Ishikawa (cell line): ENCODE measurements at regions not wholly inside any gene's neighbourhood (a gene's known extent, or its start where the extent isn't known, plus 50 kb on each side); places are given as distances from the start of the nearest gene placed in this dataset.
A peak's percentile ranks its signal among the peaks of the same experiment; 100 is the strongest.

Experiments
- CREB1 ChIP-seq: IDR thresholded peaks from 2 replicates; pipeline ENCODE4 v1.6.1; 2012; ENCODE audit warnings: low read depth
- EGR1 ChIP-seq: IDR thresholded peaks from 2 replicates; pipeline ENCODE4 v1.6.1; 2012
- EP300 ChIP-seq: IDR thresholded peaks from 2 replicates; pipeline ENCODE4 v1.6.1; 2012; ENCODE audit warnings: borderline replicate concordance
- FOXM1 ChIP-seq: IDR thresholded peaks from 2 replicates; pipeline ENCODE4 v1.6.1; 2012; ENCODE audit warnings: low read depth, borderline replicate concordance
- MAX ChIP-seq: IDR thresholded peaks from 2 replicates; pipeline ENCODE4 v1.6.1; 2012
- NFIC ChIP-seq: IDR thresholded peaks from 2 replicates; pipeline ENCODE4 v1.6.1; 2012
- RAD21 ChIP-seq: IDR thresholded peaks from 2 replicates; pipeline ENCODE4 v1.6.1; 2012; ENCODE audit warnings: low read depth
- REST ChIP-seq: IDR thresholded peaks from 2 replicates; pipeline ENCODE4 v1.6.1; 2012; ENCODE audit warnings: low read depth, mild to moderate bottlenecking
- TAF1 ChIP-seq: IDR thresholded peaks from 2 replicates; pipeline ENCODE4 v1.6.1; 2012; ENCODE audit warnings: low read depth, mild to moderate bottlenecking
- TCF12 ChIP-seq: IDR thresholded peaks from 2 replicates; pipeline ENCODE4 v1.6.1; 2012; ENCODE audit warnings: low read depth
- TEAD4 ChIP-seq: IDR thresholded peaks from 2 replicates; pipeline ENCODE4 v1.6.1; 2012
- USF1 ChIP-seq: IDR thresholded peaks from 2 replicates; pipeline ENCODE4 v1.6.1; 2012
- YY1 ChIP-seq: IDR thresholded peaks from 2 replicates; pipeline ENCODE4 v1.6.1; 2012; ENCODE audit warnings: low read depth
- ZBTB7A ChIP-seq: IDR thresholded peaks from 2 replicates; pipeline ENCODE4 v1.6.1; 2012; ENCODE audit warnings: low read depth

GRCh38 chr15:38810686-38811085 lies 246.1 kb upstream of the RASGRP1 start:
- TF ChIP-seq EGR1 (no peak), TAF1 (no peak), RAD21 (no peak), FOXM1 (no peak)

GRCh38 chr15:38814891-38815290 lies 250.3 kb upstream of the RASGRP1 start:
- TF ChIP-seq TEAD4 (no peak), USF1 (no peak), REST (no peak), FOXM1 (no peak), MAX (no peak), EP300 (no peak)

GRCh38 chr15:38817427-38818156 lies 253.0 kb upstream of the RASGRP1 start:
- TF ChIP-seq YY1: 0 out of 2 replicates have a peak, but pooled peaks have one; percentile 19
- TF ChIP-seq RAD21: peak; percentile 97
- TF ChIP-seq MAX: no peak

- TF ChIP-seq EGR1: no peak
- no peak for TF ChIP-seq EP300
- TF ChIP-seq TAF1: no peak
- no peak for TF ChIP-seq CREB1
- TF ChIP-seq ZBTB7A: no peak
- no peak for TF ChIP-seq TCF12
- no peak for TF ChIP-seq FOXM1
- TF ChIP-seq MAX: no peak
- TF ChIP-seq YY1: no peak
- no peak for TF ChIP-seq RAD21
- no peak for TF ChIP-seq REST
- TF ChIP-seq NFIC: no peak
- TF ChIP-seq USF1: no peak
- no peak for TF ChIP-seq TEAD4
Observed at GRCh38 chr15:38818157-38818790, 253.7 kb upstream of the RASGRP1 start.

GRCh38 chr15:38819387-38819950 lies 254.9 kb upstream of the RASGRP1 start:
- no peak for TF ChIP-seq CREB1
- TF ChIP-seq TCF12: peak; percentile 75
- TF ChIP-seq FOXM1: no peak
- TF ChIP-seq REST: no peak
- peak; percentile 45 for TF ChIP-seq TEAD4
- TF ChIP-seq ZBTB7A: no peak
- peak; percentile 63 for TF ChIP-seq NFIC
- TF ChIP-seq TAF1: no peak
- peak; percentile 30; the same call in 1 of the 2 replicates for TF ChIP-seq EP300
